Anterior cingulate cortex (tissue), 58 donors: ENCODE measurements at regions not wholly inside any gene's neighbourhood (a gene's known extent, or its start where the extent isn't known, plus 50 kb on each side); places are given as distances from the start of the nearest gene placed in this dataset.
A peak's percentile ranks its signal among the peaks of the same experiment; 100 is the strongest.

Experiments used
- DNase-seq, 58 donors: peaks; one replicate each; lab custom pipeline; 2025; lab: John Stamatoyannopoulos, UW

DNA sequence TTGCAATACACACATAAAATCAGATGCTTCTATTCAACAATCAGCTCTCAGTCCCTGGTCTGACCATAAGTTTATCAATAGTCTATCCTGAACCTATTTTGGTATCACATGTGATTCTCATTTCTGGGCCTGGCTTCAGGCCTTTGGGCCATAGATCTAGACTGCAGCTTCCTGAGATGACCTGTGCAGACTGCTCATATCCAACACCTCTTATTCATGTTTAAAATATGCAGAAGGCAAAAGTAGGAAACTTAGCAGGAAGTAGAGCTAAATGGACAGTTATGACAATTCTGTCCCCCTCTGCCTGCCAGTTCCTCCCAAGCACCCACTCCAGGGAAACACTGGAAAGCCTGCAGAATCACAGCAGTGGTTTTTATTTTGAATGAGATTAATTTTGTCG, 53.3 kb downstream of the C7orf25 start:
- DNase-seq: no peak

GRCh38 chr7:42856605-42856987, 55.3 kb downstream of the C7orf25 start:
- peak in 4 of 58 donors; percentile 1 to 43 (median 16) for DNase-seq

DNA sequence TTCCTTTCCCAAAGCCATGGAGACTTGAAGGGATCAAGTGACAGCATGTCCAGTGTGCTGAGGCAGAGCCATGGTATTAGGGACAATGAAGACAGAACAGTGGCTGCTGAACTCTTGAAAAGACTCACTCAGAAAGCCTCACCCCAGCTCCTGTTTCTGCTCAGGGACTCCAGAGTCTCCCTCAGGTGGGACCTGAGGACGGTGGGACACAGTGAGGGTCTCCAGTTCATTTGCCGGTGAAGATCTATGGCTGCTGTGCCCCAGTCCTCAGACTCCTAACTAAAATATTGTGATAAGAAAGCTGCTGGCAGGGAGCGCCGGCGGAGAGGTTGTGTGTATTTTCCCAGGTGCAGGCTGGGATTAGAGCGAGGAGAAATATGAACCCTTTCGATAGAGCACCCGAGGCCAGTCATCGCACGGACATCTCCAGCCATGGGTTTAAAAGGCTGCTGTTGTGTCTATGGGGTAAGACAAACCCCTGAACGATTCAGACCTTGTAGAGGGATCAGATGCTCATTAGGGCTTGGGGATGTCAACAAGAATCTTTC, 57.2 kb downstream of the C7orf25 start:
- no peak for DNase-seq

DNA sequence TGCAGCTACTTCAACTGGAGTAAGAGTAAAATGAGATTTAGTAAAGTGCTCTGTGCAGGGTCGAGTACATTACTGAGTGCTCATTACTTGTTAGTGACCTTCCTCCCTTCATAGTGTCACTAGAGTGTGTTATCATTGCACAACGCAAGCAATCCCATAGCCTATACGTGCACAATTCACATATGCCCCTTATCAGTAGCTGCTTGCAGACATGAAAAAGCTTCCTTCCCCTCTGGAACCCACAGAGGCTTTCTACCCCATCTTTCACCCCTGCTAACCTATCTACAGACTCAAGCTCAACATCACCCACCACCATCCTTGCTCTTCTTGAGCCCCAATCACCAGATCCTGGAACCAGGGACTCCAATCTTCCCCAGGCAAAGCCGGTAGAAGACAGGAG, 59.3 kb downstream of the C7orf25 start:
- DNase-seq: no peak

DNA sequence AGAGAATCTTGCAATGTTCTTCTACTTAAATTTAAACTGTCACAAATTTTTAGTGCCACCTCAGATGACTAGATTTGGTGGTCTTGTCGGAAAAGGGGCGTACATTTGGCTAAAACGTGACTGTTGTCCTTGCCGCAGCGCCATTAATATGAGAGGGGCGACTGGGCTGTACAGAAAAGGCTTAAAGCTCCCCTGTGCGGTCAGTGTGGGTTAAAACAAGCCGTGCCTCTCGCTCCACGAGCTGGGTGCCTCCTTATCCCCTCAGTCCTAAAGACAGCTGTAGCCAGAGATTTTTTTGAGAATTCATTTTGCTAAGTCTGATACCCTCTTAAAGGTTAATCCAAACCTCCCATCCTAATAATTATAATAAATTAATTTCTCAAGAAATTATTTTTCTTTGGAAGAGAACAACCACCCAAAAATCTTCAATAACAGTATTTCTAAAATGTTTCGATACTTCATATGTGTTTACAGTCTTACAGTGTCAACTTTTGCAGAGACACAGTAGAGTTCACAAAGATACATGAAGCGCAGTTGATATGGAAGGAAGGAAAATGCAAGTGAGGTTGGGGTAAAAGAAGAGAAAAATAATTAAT, 68.6 kb downstream of the C7orf25 start:
- peak in 27 of 58 donors; percentile 1 to 44 (median 8) for DNase-seq

- DNase-seq: no peak
Measured at GRCh38 chr7:42834676-42835075, 77.2 kb downstream of the C7orf25 start.

DNA sequence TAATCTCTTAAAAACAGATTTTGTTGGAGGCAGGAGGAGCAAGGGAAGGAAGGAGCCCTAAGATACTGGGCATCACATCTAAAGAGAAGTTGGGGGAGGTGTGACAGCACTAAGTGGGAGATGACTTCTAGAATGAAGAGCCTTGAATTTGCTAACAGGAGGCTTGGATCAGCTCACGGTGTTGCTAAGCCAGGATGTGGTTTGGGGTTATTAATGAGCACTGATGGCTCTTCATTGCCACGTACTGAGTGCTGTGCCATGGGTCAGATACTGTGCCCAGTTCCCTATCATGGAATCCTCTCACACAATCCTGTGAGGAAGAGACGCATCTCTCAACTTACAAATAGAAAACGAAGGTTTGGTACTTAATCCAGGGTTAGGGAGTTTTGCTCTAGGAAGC, 78.5 kb downstream of the C7orf25 start:
- no peak for DNase-seq

- no peak for DNase-seq
Measured at GRCh38 chr7:42832667-42833066, 79.2 kb downstream of the C7orf25 start.

DNA sequence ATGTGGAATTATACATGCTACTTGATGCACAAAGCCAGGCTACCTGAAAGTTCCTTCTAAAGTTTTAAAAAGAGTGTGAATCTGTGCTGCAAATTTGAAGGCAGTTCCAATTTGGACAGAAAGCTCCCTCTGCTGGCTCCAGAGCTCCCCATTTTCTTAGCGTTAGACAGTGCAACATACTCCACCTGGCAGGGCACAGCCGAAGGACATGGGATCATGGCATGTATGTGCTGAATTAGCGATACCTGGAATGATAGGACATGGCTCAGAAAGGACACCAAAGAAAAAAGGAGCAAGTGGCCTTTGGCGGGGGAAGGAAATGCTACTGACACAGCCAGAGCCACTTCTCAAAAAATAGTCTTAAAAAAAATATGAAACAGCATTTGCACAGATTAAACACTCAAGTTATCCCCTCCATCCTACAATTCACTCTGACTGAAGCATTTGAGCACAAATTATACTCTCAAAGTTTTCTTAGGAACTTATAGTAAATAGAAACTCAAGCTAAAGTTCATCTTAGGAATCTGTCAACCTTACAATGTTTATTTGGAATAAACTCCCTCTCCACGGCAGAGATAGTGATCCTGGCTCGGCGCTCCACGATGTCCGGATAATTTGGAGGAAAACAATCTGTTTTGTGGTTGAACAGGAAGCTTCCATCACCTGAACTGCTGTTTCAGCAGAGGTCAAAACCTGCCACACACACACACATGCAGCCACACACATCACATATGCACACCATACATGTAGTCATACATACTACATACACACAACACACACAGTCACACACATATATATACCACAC, 80.0 kb downstream of the C7orf25 start:
- DNase-seq: peak in 35 of 58 donors; percentile 2 to 64 (median 22)

- DNase-seq: no peak
Measured at GRCh38 chr7:42831006-42831717, 80.7 kb downstream of the C7orf25 start.

DNA sequence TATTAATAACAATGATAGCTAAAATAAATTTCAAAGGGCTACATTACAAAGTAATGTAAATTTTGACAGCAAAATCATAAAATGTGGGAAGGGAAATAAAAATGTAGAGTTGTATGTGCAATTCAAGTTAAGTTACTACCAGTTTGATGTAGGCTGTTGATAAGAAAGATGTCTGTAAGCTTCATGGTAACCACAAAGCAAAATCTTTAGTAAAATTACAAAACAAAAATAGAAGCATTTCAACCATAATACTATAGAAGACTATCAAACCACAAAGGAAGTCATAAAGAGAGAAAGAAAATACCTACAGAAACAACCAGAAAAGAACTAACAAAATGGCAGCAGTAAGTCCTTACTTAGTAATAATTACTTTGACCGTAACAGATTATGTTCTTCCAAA, 99.1 kb downstream of the C7orf25 start:
- DNase-seq: no peak

DNA sequence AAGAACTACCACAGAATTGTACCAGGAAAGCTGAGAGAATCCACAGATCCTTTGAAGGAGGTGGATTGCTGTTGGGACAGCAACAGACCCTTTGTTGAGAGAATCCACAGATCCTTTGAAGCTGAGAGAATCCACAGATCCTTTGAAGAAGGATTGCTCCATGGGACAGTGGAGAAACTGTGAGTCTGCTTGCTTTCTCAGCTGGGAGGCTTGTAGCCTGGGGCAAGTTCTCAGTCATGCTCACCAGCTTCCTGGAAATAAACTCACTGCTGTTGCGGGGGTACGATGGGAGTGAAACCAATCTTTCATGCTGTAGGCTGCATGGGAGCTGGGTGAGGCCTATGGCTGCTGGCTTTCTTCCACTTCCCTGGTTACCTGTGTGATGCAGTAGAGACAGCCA, 106.3 kb downstream of the C7orf25 start:
- no peak for DNase-seq

- DNase-seq: no peak
Measured at GRCh38 chr7:42794673-42795072, 117.2 kb downstream of the C7orf25 start.

DNA sequence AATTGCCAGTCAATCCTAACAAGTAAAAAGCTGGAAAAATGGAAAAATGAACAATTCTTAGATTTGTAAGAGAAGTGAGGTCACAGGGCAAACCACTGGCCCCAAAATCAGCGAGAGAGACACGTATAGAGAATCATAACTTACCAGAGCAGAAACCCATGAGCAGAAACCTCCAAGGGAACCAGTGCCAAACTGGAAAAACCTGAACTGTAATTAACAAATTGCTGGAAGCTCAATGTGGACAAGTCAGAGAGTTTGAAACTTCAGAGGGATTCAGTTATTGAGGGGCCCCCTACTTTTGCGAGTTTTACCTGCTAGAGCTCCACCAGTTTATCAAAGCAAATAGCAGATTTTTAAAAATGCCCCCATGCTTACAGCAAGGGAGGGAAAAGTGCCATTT, 119.0 kb downstream of the C7orf25 start:
- DNase-seq: no peak

DNA sequence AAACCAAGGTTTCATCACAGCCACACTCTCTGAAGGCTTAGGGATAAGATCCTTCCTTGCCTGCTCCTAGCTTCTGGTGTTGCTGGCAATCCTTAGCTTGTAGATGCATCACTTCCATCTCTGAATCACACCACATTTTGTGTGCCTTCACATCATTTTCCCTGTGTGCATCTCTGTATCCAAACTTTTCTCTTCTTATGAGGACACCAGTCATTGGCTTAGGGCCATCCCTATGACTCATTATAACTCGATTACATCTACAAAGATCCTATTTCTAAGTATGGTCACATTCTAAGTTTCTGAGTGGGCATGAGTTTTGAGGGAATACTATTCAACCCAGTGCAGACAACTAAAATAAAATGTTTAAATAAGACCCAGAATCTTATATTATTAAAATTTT, 121.7 kb downstream of the C7orf25 start:
- no peak for DNase-seq

DNA sequence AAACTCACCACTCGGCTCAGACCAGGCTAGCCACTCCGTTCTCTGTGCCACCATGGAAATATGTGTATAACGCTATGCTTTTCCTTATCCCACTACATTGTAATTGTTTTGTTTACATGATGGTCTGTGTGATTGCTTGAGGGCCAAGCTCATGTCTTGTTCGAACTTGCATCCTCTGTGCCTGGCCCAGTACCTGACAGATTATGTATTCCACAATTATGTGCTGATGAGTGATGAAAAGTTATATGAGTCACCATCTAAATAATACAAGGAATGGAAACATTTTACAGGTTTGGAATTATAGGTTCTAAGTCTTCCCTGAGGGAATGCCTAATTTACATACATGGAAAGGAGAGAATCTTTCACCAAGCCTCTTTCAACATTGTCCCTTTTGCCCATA, 137.4 kb downstream of the C7orf25 start:
- DNase-seq: no peak

DNA sequence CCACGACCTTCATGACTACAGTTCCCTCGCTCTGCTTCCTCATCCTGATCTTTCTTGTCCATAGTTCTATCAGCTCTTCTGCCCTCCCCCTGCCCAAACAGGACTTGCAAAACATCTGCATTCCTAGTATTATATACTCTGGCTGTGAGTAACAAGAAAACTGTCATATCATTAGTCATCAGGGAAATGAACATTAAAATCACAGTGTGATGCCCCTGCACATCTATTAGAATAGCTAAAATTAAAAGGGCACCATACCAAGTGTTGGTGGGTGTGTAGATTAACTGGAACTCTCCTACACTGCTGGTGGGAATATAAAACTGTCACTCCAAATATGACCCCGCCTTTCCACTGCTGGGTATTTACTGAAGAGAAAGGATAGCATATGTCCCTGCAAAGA, 141.8 kb downstream of the C7orf25 start:
- DNase-seq: no peak

GRCh38 chr7:42768045-42768444, 143.8 kb downstream of the C7orf25 start:
- no peak for DNase-seq

DNA sequence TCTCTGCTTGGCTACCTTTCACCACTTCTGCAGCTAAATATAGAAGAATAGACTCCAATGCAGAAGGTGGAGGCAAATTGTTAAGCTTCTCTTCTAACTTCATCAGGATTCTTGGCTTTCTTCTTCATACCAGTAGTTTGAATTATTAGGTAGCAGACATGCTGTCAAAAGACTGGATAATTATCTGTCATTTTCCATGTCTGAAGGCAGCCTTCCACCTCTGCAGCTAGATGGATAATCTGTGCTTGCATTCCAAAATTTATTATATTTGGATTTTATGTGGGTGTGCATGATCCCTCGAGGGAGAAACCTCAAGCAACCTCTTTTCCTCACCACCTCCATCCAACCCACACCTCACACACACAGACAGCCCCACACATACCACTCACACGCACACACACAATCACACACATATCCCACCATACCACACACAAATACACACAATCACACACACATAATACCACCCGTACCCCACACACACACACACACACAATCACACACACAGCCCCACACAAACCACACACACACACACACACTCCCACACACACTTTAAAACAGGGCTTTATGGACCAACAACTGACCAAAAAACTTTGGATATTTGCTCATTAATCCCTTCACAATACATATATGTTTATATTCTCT, 145.0 kb downstream of the C7orf25 start:
- DNase-seq: no peak

DNA sequence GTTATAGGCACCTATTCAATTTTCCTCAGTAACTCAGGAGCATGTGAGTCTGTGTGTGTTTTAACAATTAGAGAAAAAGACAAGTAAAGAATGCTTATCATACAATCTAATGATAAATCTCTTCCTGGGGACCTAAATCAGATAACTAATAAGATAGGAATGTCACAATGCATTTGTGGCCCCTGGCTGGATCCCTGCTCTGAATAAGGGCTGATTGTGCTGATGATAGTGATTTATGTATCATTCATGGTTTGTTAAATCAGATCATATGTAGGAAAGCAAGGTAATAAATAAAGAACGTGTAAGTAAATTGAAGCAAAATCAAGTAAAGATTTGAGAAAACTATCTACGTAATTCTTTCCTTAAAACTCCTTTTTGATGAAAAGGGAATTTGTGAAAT, 145.9 kb downstream of the C7orf25 start:
- DNase-seq: no peak

DNA sequence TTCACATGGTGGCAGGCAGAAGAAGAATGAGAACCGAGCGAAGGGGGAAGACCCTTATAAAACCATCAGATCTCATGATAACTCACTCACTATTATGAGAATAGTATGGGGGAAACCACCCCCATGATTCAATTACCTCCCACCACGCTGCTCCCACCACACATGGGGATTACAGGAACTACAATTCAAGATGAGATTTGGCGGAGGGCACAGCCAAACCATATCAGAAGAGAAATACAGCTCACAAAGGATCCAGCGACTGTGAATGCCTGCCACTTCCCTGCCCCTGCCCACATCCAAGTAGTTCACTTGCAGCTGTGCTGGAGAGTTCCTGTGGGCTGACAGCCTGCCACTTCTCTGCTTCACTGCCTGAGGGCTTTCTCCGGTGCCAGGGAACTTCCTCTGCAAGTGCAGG, 148.7 kb downstream of the C7orf25 start:
- no peak for DNase-seq
